ENCODE measurements at regions not wholly inside any gene's neighbourhood (a gene's known extent, or its start where the extent isn't known, plus 50 kb on each side); places are given as distances from the start of the nearest gene placed in this dataset.

DNA sequence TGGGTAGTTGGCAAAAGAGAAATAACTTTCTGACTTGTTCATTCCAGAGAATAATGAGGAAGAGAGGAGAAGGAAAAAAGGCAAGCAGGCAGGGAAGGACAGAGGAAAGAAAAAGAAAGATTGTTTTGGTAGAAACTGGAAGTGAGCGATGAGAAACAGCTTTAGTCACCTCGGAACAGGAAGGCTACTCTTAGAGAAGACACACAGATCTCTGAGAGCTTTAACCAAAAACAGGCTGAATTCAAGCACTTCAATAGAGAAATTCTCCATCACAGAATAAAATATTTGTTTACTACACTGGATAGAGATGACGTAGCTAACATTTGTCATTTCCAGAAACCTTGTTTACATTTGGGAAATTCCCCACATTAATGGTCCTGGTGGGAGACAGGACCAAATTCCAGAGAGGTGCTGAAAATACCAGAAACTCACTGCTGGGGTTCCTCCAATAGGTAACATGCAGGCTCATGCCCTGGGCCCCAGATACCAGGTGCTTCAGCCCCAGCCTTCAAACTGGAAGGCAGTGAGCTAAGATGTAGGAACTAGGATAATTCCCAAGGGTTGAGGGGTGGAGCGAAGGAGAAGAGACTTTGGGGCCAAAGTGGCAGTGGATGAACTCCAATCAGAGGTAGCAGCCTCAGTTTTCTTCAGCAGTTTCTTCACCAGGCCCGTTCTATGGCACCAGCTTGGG, 227.7 kb upstream of the GRAMD2B start:
- no peak for DNase-seq (ENCODE audit: low read depth in 2 of 2)

DNA sequence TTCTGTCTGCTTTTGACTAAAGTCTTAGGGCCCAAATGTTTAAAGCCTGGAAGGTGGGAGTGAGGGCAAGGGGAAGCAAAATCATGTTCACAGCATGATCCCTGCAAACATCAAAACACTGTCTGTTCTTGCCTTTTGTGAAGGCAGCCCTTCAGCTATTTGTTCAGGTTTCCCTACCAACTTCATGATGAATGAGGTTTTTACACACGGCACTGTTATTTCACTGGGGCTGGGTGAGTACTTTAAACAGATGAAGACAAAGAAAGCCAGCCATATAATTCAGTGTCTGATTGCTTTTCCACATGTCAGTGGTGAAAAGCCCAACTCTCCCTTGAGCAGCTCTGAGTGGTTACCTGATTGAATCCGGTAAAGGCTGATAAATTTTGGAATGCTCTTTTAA, 224.7 kb upstream of the GRAMD2B start:
- DNase-seq (ENCODE audit: low read depth in 2 of 2), result no peak

DNA sequence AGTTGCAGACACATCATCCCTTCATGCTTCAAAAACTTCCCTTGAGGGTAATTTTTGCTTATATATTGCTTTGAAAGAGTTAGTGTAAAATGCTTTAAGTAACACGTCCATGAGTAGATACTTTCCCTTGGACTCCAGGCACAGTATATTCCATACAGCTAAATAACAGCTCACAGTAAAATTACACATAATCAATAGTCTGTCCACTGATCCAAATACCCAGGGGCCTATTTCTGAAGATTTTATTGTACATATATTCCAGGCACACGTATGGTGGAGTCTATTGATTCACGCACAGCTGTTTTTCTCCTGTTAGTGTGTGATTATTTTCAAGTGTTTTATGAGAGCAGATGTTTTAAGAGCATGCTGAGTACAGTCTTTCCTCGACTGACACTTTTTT, 223.7 kb upstream of the GRAMD2B start:
- DNase-seq (ENCODE audit: low read depth in 2 of 2), result no peak

DNA sequence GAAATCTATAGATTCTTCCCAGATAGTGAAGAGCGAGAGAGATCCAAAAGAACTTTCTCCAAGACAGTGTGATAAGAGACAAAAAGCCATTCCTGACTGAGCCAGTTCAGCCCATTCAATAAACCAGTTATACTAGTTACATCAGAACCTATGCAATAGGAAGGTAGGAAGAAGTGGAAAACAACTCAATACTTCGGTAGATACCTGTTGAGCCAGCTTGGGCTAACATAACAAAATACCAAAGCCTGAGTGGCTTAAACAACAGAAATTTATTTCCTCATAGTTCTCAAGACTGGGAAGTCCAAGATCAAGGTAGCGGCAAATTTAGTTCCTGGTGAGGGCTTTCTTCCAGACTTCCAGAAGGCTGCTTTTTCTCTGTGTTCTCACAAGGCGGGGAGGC, 214.5 kb upstream of the GRAMD2B start:
- DNase-seq (ENCODE audit: low read depth in 2 of 2), result no peak

DNA sequence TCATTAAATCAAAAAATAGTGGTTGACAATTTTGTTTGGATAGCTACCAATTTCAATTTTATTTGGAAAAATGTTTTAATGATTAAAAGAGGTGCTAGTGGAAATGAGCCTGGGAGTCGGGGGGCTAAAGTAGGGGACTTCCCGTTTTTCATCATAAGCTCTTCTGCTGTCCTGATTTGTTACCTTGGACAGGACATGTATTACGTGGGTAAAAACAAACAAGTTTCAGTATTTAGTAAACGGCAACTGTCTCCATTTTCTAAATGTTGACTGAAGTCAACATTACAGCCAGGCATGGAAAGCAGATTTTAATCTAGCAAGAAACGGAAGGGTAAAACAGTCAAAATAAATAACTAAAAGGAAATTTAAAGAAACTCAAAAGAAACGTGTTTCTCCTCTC, 212.3 kb upstream of the GRAMD2B start:
- DNase-seq (ENCODE audit: low read depth in 2 of 2), result no peak

DNA sequence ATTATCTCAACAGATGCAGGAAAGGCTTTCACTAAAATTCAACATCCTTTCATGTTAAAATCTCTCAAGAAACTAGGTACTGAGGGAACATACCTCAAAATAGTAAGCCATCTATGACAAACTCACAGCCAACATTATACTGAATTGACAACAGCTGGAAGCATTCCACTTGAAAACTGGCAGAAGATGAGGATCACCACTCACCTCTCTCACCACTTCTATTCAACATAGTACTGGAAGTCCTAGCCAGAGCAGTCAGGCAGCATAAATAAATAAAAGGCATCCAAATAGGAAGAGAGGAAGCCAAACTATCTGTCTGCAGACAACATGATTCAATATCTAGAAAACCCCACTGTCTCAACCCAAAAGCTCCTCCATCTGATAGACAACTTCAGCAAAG, 203.6 kb upstream of the GRAMD2B start:
- DNase-seq (ENCODE audit: low read depth in 2 of 2), result no peak

DNA sequence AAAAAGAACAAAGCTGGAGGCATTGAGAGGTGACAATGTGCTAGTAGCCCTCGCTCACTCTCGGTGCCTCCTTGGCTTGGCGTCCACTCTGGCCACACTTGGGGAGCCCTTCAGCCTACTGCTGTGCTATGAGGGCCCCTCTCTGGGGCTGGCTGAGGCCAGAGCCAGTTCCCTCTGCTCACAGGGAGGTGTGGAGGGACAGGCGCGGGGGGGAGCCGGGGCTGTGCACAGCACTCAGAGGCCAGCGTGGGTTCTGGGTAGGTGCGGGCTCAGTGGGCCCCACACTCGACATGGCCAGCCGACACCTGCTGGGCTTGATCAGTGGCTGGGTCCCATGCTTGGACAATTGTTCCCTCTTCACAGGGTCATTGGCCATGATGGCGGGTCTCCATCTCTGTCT, 202.5 kb upstream of the GRAMD2B start:
- DNase-seq (ENCODE audit: low read depth in 2 of 2), result no peak

DNA sequence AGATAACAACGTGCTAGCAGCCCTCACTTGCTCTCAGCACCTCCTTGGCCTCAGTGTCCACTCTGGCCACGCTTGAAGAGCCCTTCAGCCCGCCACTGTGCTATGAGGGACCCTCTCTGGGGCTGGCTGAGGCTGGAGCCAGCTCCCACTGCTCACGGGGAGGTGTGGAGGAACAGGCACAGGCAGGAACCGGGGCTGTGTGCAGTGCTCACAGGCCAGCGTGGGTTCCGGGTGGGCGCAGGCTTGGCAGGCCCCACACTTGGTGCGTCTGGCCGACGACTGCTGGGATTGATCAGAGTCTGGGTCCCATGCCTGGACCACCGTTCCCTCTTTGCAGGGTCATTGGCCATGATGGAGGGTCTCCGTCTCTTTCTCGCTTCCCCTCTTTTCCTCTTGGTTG, 194.3 kb upstream of the GRAMD2B start:
- DNase-seq (ENCODE audit: low read depth in 2 of 2), result no peak

DNA sequence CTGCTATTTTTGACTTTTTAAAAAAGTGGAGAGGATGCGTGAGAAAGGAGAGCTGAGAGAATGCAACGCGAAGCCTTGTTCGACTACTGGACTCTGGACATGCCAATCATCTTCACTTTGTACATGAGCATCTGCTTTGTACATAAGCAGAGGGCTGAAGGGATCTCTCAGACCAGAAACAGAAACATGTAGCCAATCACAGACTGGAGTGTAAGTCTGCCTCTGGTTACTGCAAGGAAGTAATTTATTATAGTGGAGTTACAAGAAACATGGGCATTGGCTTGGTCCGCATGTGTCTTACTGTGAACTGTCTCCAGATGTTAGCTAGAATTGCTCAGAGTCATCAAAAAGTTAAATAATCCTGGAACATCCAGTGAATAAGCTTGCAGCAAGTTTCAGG, 190.0 kb upstream of the GRAMD2B start:
- DNase-seq (ENCODE audit: low read depth in 2 of 2), result no peak

DNA sequence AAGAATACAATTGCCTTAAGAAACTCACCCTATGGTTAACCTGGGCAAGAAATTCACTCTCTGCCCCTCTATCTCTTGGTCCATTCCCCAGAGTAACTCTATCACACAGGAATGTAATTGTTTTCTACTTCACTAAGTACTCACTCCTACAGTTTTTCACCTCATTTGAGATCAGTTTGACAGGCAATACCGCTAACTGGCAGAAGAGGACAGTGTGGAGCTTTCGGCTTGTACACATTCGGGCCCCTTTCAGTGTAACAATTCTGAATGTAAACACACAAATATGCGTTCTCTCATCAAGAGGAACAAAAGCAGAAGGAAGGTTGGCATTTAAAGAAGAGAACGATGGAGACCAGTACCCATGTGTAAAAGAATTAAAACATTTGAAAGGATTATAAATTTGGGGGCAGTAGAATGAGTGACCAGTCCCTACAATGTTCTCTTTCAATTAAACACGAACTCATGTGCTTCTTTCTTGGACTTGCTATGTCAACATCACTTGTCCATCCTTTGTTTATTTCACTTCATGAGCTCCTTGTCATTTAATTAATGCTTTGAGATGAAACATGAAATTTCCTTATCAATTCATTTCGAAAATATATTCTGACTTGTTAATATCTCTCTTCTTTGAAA, 188.5 kb upstream of the GRAMD2B start:
- no peak for DNase-seq (ENCODE audit: low read depth in 2 of 2)

DNA sequence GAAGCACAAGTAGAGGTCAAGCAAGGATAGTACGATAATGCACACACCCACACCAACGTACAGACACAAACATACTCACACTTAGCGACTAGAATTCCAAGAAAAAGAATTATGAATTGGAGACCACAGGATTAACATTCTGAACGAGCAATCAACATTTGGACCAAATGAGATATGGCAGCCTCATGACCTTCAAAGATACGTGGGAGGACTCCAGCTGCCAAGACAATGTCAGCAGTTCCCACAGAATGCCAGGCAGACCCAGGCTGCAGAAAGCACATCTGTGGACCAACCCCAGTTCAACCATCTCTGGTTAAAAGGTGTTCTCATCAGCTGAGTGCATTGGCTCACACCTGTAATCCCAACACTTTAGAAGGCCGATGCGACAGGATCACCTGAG, 187.6 kb upstream of the GRAMD2B start:
- DNase-seq (ENCODE audit: low read depth in 2 of 2), result no peak

DNA sequence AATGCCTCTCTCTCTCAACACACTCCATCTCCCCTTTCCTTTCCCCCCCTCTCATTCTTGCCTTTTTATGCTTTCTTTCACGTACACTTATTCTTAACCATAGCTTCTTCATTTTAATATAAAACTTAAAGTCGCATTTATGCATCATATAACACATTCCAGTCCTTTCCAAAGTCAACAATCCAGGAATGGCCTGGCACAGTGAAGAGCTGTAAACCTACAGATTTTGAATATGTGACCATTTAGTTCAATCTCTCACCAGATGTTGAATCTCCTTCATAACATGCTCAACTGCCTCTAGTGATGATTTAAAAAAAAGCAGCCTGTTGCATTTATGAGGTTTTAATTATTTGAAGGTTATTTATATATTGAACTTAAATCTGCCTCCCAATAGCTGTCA, 186.2 kb upstream of the GRAMD2B start:
- DNase-seq (ENCODE audit: low read depth in 2 of 2), result no peak

DNA sequence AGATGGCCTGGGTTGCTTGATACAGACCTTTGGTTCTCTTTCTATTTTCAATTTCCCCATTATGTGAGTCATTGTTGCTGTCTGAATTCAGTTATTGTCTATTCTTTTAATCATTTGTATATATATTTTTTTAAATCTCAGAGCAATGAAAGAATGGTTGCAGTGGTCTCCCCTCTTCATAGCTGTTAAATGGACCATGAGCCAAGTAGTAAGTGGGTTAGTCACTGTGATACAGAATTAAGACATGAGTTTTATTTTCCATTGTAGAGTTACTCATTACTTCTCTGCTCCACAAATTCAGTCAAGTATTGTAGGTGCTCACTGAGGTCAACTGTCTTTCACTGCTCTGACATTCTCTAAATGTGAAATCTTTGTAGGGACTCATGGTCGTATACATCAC, 174.6 kb upstream of the GRAMD2B start:
- DNase-seq (ENCODE audit: low read depth in 2 of 2), result no peak

DNA sequence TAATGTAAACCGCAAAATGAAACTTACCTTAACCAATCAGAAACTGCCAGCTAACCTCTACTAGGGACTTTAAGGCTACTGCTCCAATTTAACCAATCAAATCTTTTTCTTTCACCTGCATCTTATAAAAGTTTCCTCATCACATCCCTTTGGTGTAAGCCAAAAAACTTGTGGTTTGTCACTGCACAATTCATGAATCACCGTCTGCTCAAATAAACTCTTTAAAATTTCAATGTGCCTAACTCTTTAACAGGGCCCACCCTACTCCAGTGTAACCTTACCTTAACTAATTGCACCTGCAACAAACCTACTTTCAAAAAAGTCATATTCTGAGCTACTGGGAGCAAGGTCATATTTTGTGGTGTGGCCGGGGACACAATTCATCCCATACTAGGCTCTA, 172.2 kb upstream of the GRAMD2B start:
- no peak for DNase-seq (ENCODE audit: low read depth in 2 of 2)

DNA sequence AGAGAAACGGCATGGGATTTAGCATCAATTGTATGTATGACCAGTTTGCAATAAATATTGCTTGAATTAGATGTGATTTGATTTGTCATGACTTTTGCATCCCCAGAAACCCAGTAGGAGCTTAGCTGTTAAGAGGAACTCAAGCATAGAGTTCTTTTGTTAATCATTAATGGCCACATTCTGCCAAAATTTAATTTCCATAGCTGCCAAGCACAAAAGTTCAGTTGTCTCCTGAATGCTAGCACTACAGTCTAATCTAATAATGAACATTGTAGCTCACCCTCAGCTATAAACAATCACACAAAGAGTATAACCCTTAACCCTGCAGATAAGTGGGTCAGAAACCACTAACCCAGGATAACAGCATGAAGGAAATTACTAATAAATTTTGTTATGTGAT, 169.8 kb upstream of the GRAMD2B start:
- DNase-seq (ENCODE audit: low read depth in 2 of 2), result no peak

DNA sequence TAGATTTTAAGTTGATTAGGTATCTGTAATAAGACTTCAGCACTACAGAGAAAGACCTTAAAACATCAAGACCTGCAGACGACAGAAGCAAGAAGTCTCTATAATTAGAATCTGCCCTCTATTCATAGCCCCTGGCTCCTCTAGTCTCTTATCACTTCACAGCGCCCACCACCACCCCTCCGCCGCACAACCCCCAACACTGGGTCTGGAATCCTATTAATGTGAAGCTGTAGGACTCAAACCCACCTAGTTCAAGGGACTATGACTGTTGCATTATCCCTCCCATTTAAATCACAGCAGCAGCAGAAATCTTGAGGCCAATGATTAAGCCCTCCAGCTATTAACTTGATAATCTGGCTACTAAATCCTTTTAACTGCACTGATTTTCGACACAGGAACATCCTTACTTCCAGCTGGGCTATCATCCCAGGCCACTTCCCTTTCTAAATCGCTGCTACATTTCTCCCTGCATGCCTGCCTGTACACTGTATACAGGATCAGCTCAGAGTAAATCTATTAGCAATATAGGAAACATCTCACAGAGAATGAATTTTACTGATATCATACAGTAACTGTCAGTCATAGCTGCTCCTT, 159.5 kb upstream of the GRAMD2B start:
- DNase-seq (ENCODE audit: low read depth in 2 of 2), result no peak

DNA sequence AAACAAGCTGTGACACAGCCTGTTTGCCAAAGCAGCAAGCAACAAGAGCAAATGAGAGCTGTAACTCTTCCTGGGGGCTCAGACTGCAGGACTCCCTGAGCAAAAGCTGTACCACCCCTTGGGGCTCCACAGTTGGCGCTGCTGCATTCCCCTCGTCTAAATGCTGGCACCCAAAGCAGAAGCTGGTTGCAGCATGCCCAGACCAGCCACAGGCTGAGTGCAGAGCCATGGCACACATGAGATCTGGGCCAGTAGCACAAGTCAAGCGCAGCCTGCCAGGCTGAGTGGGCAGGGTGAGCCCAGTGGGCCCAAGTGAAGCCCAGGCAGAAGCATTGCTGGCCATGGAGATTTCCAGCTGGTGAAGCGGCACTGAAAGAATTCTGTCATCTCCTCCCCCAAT, 157.3 kb upstream of the GRAMD2B start:
- no peak for DNase-seq (ENCODE audit: low read depth in 2 of 2)

DNA sequence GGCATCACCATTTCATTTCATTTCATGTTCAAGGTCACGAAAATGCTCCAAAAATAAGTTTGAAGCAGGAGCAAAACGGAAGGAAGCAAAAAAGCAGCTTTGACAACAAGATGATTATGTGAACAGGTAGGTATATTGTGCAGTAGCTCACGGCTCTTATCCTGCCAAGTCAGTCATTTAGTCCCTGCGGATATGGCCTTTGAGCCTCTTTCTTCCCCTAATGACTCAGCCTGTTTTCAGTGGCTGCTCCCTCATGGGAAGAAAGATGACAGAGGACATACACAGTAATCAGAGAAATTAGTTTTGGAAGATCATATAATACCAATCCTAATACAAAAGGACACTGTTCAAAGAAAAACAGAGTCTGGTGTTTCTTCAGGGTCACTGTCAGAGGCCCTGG, 155.8 kb upstream of the GRAMD2B start:
- DNase-seq (ENCODE audit: low read depth in 2 of 2), result no peak

DNA sequence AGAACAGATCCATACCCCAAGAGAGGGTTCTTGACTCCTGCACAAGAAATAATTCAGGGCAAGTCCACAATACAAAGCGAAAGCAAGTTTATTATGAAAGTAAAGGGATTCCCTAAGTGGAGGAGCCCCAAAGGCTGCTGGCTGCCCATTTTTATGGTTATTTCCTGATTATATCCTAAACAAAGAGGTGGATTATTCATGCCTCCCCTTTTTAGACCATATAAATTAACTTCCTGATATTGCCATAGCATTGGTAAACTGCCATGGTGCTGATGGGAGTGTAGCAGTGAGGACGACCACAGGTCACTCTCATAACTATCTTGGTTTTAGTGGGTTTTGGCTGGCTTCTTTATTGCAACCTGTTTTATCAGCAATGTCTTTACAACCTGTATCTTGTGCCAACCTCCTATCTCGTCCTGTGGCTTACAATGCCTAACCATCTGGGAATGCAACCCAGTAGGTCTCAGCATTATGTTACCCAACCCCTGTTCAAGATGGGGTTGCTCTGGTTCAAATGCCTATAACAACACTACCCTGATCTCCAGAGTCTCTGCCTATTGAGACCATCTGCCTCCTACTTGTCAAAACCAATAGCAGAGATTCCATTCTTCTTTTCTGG, 154.4 kb upstream of the GRAMD2B start:
- no peak for DNase-seq (ENCODE audit: low read depth in 2 of 2)

DNA sequence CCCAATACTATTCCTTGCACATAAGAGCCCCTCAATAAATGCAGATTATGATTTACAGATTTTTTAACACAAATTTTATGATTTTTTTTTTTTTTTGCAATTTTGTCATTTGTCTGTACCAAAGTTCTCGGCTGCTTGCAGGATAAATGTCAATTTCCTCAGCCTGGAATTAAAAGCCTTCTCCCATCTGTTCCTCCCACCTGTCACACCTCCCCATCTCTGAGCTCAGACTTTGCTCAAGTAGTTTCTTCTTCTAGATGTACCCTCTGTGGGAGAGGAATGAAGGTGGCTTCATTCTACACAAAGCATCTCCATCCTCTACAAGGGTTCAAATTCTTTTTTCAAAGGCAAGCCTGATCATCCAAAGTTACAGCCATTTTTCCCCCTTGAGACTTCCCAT, 153.7 kb upstream of the GRAMD2B start:
- no peak for DNase-seq (ENCODE audit: low read depth in 2 of 2)

DNA sequence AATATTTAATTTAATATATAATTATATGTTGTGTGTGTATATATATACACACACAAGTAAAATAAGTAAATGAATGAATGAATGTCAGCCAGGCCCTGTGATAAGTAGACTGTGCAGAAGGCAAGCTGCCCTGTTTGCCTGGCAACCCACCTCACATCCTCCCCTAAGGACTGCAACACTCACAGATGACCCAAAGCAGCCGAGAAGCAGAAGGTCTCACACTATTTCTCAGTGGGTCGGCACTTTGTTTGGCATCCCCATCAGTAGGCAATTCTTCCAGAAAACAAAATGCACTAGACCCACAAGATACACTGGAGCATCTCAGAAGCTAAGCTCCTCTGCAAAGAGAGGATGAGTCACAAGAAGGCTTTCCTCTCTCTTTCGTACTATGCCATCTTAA, 152.1 kb upstream of the GRAMD2B start:
- no peak for DNase-seq (ENCODE audit: low read depth in 2 of 2)

DNA sequence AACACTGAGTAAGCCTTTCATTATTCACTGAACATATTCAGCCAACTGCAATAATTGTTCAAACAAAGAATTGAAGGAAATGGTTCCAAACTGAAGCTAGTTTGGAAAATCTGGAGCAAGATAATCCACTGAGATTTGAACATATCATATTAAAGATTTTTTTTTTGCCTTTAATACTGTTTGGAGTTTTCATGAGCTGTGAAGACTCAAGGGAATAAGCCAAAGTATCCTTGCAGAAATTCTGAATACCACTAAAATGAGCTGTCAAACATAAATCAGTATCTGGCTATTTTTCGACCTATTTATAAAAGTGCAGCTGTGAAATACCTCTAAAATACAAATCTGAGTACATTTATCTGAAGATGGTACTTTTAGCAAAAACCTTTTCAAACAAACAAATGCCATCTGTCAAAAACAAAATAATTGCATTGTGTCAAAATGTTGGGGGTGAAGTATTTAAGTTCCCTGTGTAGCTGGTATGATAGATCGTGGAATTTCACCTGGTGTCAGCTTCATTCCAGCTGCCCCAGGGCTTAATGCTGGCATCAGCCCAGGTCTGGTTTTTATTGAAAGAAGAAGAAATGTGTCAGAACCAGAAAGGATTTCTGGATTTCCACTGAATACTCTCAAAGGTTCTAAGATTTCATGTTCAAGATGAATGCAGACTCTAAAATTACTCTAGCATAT, 149.0 kb upstream of the GRAMD2B start:
- no peak for DNase-seq (ENCODE audit: low read depth in 2 of 2)

DNA sequence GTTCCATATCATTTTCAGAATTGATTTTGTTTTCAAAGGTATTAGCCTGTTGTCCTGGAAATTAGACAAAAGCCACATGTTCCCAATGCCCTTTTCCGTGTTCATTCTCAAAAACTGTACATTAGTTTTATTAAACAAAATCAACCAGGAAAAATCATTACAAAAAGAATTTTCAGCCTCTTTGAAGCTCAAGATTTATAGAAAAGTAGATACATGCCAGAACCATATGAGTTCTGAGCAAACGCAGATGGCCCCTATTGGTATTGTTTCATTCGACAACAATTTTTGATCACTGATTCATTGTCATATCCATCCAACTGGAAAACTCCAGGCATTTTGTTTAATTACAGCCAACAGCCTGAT, 148.5 kb upstream of the GRAMD2B start:
- no peak for DNase-seq (ENCODE audit: low read depth in 2 of 2)
